PC-9 (cell line): ENCODE measurements at regions not wholly inside any gene's neighbourhood (a gene's known extent, or its start where the extent isn't known, plus 50 kb on each side); places are given as distances from the start of the nearest gene placed in this dataset.

Source experiments
- BruUV-seq: library from RNA; stranded (reverse); fragments of 400-500 nt; replicated peaks from 2 replicates; lab custom pipeline; 2021; lab: Mats Ljungman, UMichigan
- CTCF ChIA-PET: fragments of 300-600 bp; sonication (Branson Sonifier 250); formaldehyde crosslinking; loops from one replicate; lab custom pipeline; 2022; ENCODE audit warnings: antibody characterized with exemption; lab: Charles Lee
- POLR2A ChIA-PET: fragments of 300-600 bp; sonication (Branson Sonifier 250); formaldehyde crosslinking; loops from one replicate; lab custom pipeline; 2022; ENCODE audit warnings: antibody characterized with exemption; ENCODE audit not compliant: unreplicated experiment; lab: Charles Lee
- DNase-seq, 2 experiments: peaks; one replicate each; pipeline versions ENCODE4 v3.0.0 to v3.0.0-alpha.2; 2015 to 2022; ENCODE audit warnings: mixed read lengths in 1 of 2
- H2AFZ ChIP-seq: fragments of 200-600 bp; sonication (generic); 2 replicates; pipeline ENCODE4 v1.8.1; 2017; ENCODE audit warnings: antibody characterized with exemption
- H3F3A ChIP-seq: fragments of 200-600 bp; sonication (generic); 2 replicates; pipeline ENCODE4 v1.8.1; 2017; ENCODE audit warnings: antibody characterized with exemption, mild to moderate bottlenecking, low read depth; ENCODE audit not compliant: insufficient read depth
- H3K27ac ChIP-seq: fragments of 200-600 bp; sonication (generic); 2 replicates; pipeline ENCODE4 v1.6.1; 2016; ENCODE audit warnings: mixed run types
- H3K27me3 ChIP-seq: fragments of 200-600 bp; sonication (generic); 2 replicates; pipeline ENCODE4 v1.6.1; 2016; ENCODE audit warnings: low read depth, mixed run types; ENCODE audit not compliant: insufficient read depth
- H3K36me3 ChIP-seq: fragments of 200-600 bp; sonication (generic); 2 replicates; pipeline ENCODE4 v1.6.1; 2016; ENCODE audit warnings: low read depth, mixed run types
- H3K4me1 ChIP-seq: fragments of 200-600 bp; sonication (generic); replicated peaks from 2 replicates; pipeline ENCODE4 v1.6.1; 2016; ENCODE audit warnings: mixed run types; ENCODE audit not compliant: insufficient read depth
- H3K4me2 ChIP-seq: fragments of 200-600 bp; sonication (generic); 2 replicates; pipeline ENCODE4 v1.6.1; 2017; ENCODE audit warnings: mixed run types
- H3K4me3 ChIP-seq: fragments of 200-600 bp; sonication (generic); 2 replicates; pipeline ENCODE4 v1.6.1; 2016; ENCODE audit warnings: mixed run types
- H3K79me2 ChIP-seq: fragments of 200-600 bp; sonication (generic); 2 replicates; pipeline ENCODE4 v1.6.1; 2017; ENCODE audit warnings: low read depth, mixed run types
- H3K9me2 ChIP-seq: fragments of 200-600 bp; sonication (generic); 2 replicates; pipeline ENCODE4 v1.8.1; 2017; ENCODE audit warnings: mild to moderate bottlenecking; ENCODE audit not compliant: insufficient read depth
- H3K9me3 ChIP-seq: fragments of 200-600 bp; sonication (generic); 2 replicates; pipeline ENCODE4 v1.8.1; 2016; ENCODE audit warnings: low read depth; ENCODE audit not compliant: insufficient read depth
- H4K20me1 ChIP-seq: fragments of 200-600 bp; sonication (generic); 2 replicates; pipeline ENCODE4 v1.8.1; 2017; ENCODE audit not compliant: insufficient read depth
- CTCF ChIP-seq: fragments of 200-600 bp; sonication (generic); conservative IDR thresholded peaks from 2 replicates; pipeline ENCODE4 v1.6.1; 2017; ENCODE audit warnings: mixed run types, antibody characterized with exemption, mild to moderate bottlenecking, moderate library complexity
- EZH2 ChIP-seq: fragments of 200-600 bp; sonication (generic); IDR thresholded peaks from 2 replicates; pipeline ENCODE4 v1.8.0; 2017; ENCODE audit warnings: antibody characterized with exemption, low read depth
- intact Hi-C: fragments of 100-400 bp; cut with micrococcal nuclease; formaldehyde crosslinking; loops from one replicate; pipeline ENCODE4 v1.10.0; 2022; ENCODE audit not compliant: unreplicated experiment

DNA sequence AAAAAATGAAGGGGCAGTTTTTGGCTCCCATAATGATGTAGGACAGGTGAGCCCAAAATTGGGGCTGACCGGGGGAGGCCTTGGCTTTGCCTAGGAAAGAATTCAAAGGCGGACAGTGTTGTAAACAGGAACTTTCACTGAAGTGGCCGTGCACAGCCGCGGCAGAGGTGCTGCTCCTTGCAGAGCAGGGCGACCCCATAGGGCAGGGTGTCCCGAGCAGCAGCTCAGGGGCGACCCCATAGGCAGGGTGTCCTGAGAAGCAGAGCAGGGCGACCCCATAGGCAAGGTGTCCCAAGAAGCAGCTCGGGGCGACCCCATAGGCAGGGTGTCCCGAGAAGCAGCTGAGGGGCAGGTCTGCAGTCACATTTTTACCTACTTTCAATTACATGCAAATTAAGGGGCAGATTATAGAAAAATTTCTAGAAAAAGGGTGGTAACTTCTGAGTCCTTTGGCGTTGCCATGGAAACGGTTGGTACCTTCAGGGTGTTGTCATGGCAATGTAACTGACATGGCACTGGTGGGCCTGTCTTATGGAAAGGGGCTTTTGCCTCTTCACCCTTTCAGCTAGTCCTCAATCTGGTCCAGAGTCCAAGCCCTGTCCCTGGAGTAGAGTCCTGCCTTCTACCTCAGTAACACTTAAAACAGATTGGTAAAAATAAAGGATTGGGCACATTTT, 134.5 kb downstream of the FBXO15 start:
- H3K9me2 ChIP-seq, result no peaks in the 10 kb centered on the region
- peaks cover 8% of the 10 kb centered on the region for H3K4me1 ChIP-seq
- no TSS peak for BruUV-seq
- H3K79me2 ChIP-seq, result no peaks in the 10 kb centered on the region
- no peaks in the 10 kb centered on the region for H3F3A ChIP-seq
- peak overlapping the region; percentile 32; the same call in 1 of the 2 replicates for H3K4me2 ChIP-seq
- no peak for TF ChIP-seq CTCF
- no peak for TF ChIP-seq EZH2
- no peak overlapping the region for H2AFZ ChIP-seq
- no peaks in the 10 kb centered on the region for H4K20me1 ChIP-seq
- H3K4me3 ChIP-seq, result no peak overlapping the region
- POLR2A ChIA-PET, result interaction anchor here (0.6 kb wide), 1 partner anchor 773 kb away, joined by 4 read pairs; no protein-coding TSS in a partner anchor
- no peaks in the 10 kb centered on the region for H3K36me3 ChIP-seq
- CTCF ChIA-PET, result no interaction called here
- 0 out of 2 replicates have a peak, but pooled peaks cover 8% of the 10 kb centered on the region for H3K27me3 ChIP-seq
- intact Hi-C loops, result no loop called here
- DNase-seq, result no peak
- H3K27ac ChIP-seq, result no peak overlapping the region
- H3K9me3 ChIP-seq, result no peaks in the 10 kb centered on the region

- Histone ChIP-seq H3F3A (no peaks in the 10 kb centered on the region), H3K4me2 (no peak overlapping the region), H3K27ac (no peak overlapping the region), H3K36me3 (no peaks in the 10 kb centered on the region), H3K9me2 (no peaks in the 10 kb centered on the region), H3K9me3 (no peaks in the 10 kb centered on the region), H3K27me3 (0 out of 2 replicates have a peak, but pooled peaks cover 1% of the 10 kb centered on the region), H3K79me2 (no peaks in the 10 kb centered on the region), H2AFZ (no peak overlapping the region), H3K4me3 (no peak overlapping the region), H4K20me1 (no peaks in the 10 kb centered on the region), H3K4me1 (no peaks in the 10 kb centered on the region)
- intact Hi-C loops, result no loop called here
- TF ChIP-seq CTCF, result no peak
- no peak for TF ChIP-seq EZH2
- ChIA-PET POLR2A (no interaction called here), CTCF (no interaction called here)
- BruUV-seq, result no TSS peak
- no peak for DNase-seq
These were observed 141.5 kb downstream of the FBXO15 start for GRCh38 chr18:74006143-74006542.

GRCh38 chr18:74005320-74006109, 142.1 kb downstream of the FBXO15 start:
- no peak for TF ChIP-seq EZH2
- no peak for TF ChIP-seq CTCF
- Histone ChIP-seq H3F3A (no peaks in the 10 kb centered on the region), H3K4me3 (no peak overlapping the region), H3K4me2 (no peak overlapping the region), H4K20me1 (no peaks in the 10 kb centered on the region), H3K9me3 (no peaks in the 10 kb centered on the region), H3K36me3 (no peaks in the 10 kb centered on the region), H3K4me1 (no peaks in the 10 kb centered on the region), H3K79me2 (no peaks in the 10 kb centered on the region), H3K9me2 (no peaks in the 10 kb centered on the region), H2AFZ (no peak overlapping the region), H3K27me3 (no peaks in the 10 kb centered on the region), H3K27ac (no peak overlapping the region)
- BruUV-seq, result no TSS peak
- POLR2A ChIA-PET, result no interaction called here
- intact Hi-C loops, result no loop called here
- CTCF ChIA-PET, result no interaction called here
- no peak for DNase-seq
